Parathyroid adenoma (tissue), 2 donors: ENCODE measurements at regions not wholly inside any gene's neighbourhood (a gene's known extent, or its start where the extent isn't known, plus 50 kb on each side); places are given as distances from the start of the nearest gene placed in this dataset.

Source experiments
- H2AFZ ChIP-seq: fragments of 300-600 bp; sonication (generic); one replicate; pipeline ENCODE4 v1.7.0; 2017; ENCODE audit warnings: antibody characterized with exemption, mild to moderate bottlenecking
- H3K27ac ChIP-seq: fragments of 300-600 bp; sonication (generic); one replicate; pipeline ENCODE4 v1.7.0; 2017
- H3K27me3 ChIP-seq: fragments of 300-600 bp; sonication (generic); one replicate; pipeline ENCODE4 v1.7.0; 2017; ENCODE audit warnings: low read length; ENCODE audit not compliant: control insufficient read depth, insufficient read depth
- H3K36me3 ChIP-seq: fragments of 300-600 bp; sonication (generic); one replicate; pipeline ENCODE4 v1.7.0; 2017; ENCODE audit warnings: low read length; ENCODE audit not compliant: control insufficient read depth, insufficient read depth
- H3K4me1 ChIP-seq: fragments of 300-600 bp; sonication (generic); one replicate; pipeline ENCODE4 v1.7.0; 2017; ENCODE audit warnings: control low read depth
- H3K4me2 ChIP-seq: fragments of 300-600 bp; sonication (generic); one replicate; pipeline ENCODE4 v1.7.0; 2017; ENCODE audit warnings: low read length
- H3K4me3 ChIP-seq: fragments of 300-600 bp; sonication (generic); one replicate; pipeline ENCODE4 v1.7.0; 2017; ENCODE audit warnings: low read depth, low read length
- H3K79me2 ChIP-seq: fragments of 300-600 bp; sonication (generic); one replicate; pipeline ENCODE4 v1.7.0; 2017; ENCODE audit warnings: control low read depth
- H3K9ac ChIP-seq: fragments of 300-600 bp; sonication (generic); one replicate; pipeline ENCODE4 v1.7.0; 2017; ENCODE audit warnings: mild to moderate bottlenecking
- H3K9me3 ChIP-seq: fragments of 300-600 bp; sonication (generic); one replicate; pipeline ENCODE4 v1.7.0; 2017; ENCODE audit warnings: low read length; ENCODE audit not compliant: control insufficient read depth
- TF ChIP-seq, protein P1 (sequence below): fragments of 300-600 bp; sonication (generic); IDR thresholded peaks from one replicate; pipeline ENCODE4 v1.7.0; 2017; ENCODE audit warnings: antibody characterized with exemption, mild to moderate bottlenecking
- donor health status: primary hyperparathyroidism.

DNA sequence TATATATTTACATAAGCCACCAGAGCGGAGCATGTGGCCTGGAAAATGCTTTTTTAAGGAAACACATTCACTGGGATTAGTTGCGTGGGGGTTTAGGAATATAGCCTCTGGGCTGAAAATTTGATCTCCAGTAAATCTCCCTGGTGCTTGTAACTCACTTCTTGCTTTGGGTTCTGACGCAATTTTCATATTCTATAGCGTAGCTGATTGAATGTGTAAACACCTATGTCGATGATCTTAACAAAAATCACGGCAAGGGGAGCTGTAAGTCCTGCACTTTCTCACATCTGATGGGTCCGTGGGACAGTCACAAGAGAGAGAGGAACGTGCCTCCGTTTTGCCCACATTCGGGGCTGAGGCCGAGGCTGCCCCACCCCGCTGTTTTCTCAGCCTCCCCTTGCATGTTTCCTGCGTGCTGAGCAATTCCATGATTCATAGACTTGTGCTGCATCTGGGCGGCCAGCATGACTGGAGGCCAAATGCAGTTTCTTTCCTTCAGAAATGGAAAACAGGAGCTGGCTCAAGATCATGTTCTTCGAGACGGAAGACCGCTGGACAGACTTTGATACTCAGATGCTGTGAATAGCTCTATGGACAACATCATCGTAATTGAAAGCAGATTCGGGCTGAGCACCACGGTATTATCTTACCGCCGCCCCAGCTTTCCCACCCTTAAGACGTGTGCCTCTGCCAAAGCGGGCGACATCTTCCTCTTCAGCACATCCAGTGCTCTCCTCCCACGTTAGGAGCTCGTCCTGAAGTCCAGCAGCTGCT lies 109.2 kb downstream of the TMEM18 start:
- Histone ChIP-seq H3K9ac (no peak overlapping the region), H3K27me3 (no peaks in the 10 kb centered on the region), H3K9me3 (no peaks in the 10 kb centered on the region), H3K4me3 (no peak overlapping the region), H3K4me2 (no peak overlapping the region), H3K79me2 (no peaks in the 10 kb centered on the region), H3K36me3 (no peaks in the 10 kb centered on the region), H3K4me1 (no peaks in the 10 kb centered on the region), H3K27ac (no peak overlapping the region), H2AFZ (no peak overlapping the region)
- TF ChIP-seq, protein P1, sequence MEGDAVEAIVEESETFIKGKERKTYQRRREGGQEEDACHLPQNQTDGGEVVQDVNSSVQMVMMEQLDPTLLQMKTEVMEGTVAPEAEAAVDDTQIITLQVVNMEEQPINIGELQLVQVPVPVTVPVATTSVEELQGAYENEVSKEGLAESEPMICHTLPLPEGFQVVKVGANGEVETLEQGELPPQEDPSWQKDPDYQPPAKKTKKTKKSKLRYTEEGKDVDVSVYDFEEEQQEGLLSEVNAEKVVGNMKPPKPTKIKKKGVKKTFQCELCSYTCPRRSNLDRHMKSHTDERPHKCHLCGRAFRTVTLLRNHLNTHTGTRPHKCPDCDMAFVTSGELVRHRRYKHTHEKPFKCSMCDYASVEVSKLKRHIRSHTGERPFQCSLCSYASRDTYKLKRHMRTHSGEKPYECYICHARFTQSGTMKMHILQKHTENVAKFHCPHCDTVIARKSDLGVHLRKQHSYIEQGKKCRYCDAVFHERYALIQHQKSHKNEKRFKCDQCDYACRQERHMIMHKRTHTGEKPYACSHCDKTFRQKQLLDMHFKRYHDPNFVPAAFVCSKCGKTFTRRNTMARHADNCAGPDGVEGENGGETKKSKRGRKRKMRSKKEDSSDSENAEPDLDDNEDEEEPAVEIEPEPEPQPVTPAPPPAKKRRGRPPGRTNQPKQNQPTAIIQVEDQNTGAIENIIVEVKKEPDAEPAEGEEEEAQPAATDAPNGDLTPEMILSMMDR: no peak

GRCh38 chr2:567496-567864 lies 109.7 kb downstream of the TMEM18 start:
- no peak overlapping the region for H3K9ac ChIP-seq
- H3K4me1 ChIP-seq: no peaks in the 10 kb centered on the region
- no peak overlapping the region for H3K4me2 ChIP-seq
- no peak overlapping the region for H2AFZ ChIP-seq
- H3K79me2 ChIP-seq: no peaks in the 10 kb centered on the region
- no peak overlapping the region for H3K4me3 ChIP-seq
- no peaks in the 10 kb centered on the region for H3K27me3 ChIP-seq
- H3K27ac ChIP-seq: no peak overlapping the region
- no peaks in the 10 kb centered on the region for H3K9me3 ChIP-seq
- TF ChIP-seq, protein P1: no peak
- no peaks in the 10 kb centered on the region for H3K36me3 ChIP-seq

GRCh38 chr2:566379-567313 lies 110.6 kb downstream of the TMEM18 start:
- H3K27me3 ChIP-seq: no peaks in the 10 kb centered on the region
- H3K9ac ChIP-seq: no peak overlapping the region
- TF ChIP-seq, protein P1: no peak
- no peaks in the 10 kb centered on the region for H3K9me3 ChIP-seq
- H3K79me2 ChIP-seq: no peaks in the 10 kb centered on the region
- no peak overlapping the region for H3K4me3 ChIP-seq
- H3K27ac ChIP-seq: no peak overlapping the region
- no peak overlapping the region for H2AFZ ChIP-seq
- H3K4me1 ChIP-seq: no peaks in the 10 kb centered on the region
- no peaks in the 10 kb centered on the region for H3K36me3 ChIP-seq
- no peak overlapping the region for H3K4me2 ChIP-seq

GRCh38 chr2:564471-565181 lies 112.6 kb downstream of the TMEM18 start:
- no peak overlapping the region for H3K4me3 ChIP-seq
- H3K79me2 ChIP-seq: no peaks in the 10 kb centered on the region
- H3K4me1 ChIP-seq: no peaks in the 10 kb centered on the region
- H3K4me2 ChIP-seq: no peak overlapping the region
- no peak overlapping the region for H3K9ac ChIP-seq
- H3K36me3 ChIP-seq: no peaks in the 10 kb centered on the region
- TF ChIP-seq, protein P1: no peak
- no peak overlapping the region for H3K27ac ChIP-seq
- no peaks in the 10 kb centered on the region for H3K9me3 ChIP-seq
- H3K27me3 ChIP-seq: no peaks in the 10 kb centered on the region
- H2AFZ ChIP-seq: no peak overlapping the region
